ENCODE measurements at regions not wholly inside any gene's neighbourhood (a gene's known extent, or its start where the extent isn't known, plus 50 kb on each side); places are given as distances from the start of the nearest gene placed in this dataset.
"Not testable (repeated sequence)": the region's sequence is repeated elsewhere in the genome, so short reads cannot be mapped to it uniquely, and the experiment has no call there.

GRCh38 chr2:82752396-82752795, 1706.7 kb downstream of the SUCLG1 start:
- in situ Hi-C loops (cut with MboI; ENCODE audit: low pct_unique_long_range_greater_than_20kb, low sequenced_read_pairs, unreplicated experiment) = no loop called here
- no peak for DNase-seq (ENCODE audit: low spot score)
- no peak for TF ChIP-seq CTCF (IDR thresholded peaks at IDR 0.05; ENCODE audit: extremely low read depth, insufficient read depth, missing control alignments)

GRCh38 chr2:82748653-82749052, 1710.4 kb downstream of the SUCLG1 start:
- no peak for DNase-seq (ENCODE audit: low spot score)
- in situ Hi-C loops (cut with MboI; ENCODE audit: low pct_unique_long_range_greater_than_20kb, low sequenced_read_pairs, unreplicated experiment) = no loop called here
- TF ChIP-seq CTCF (IDR thresholded peaks at IDR 0.05; ENCODE audit: extremely low read depth, insufficient read depth, missing control alignments) = no peak

- in situ Hi-C loops (cut with MboI; ENCODE audit: low pct_unique_long_range_greater_than_20kb, low sequenced_read_pairs, unreplicated experiment) = no loop called here
- no peak for DNase-seq (ENCODE audit: low spot score)
- no peak for TF ChIP-seq CTCF (IDR thresholded peaks at IDR 0.05; ENCODE audit: extremely low read depth, insufficient read depth, missing control alignments)
These were observed 1718.6 kb downstream of the SUCLG1 start for GRCh38 chr2:82740527-82740926.

GRCh38 chr2:82737965-82738364, 1721.1 kb downstream of the SUCLG1 start:
- DNase-seq (ENCODE audit: low spot score); in situ Hi-C loops (cut with MboI; ENCODE audit: low pct_unique_long_range_greater_than_20kb, low sequenced_read_pairs, unreplicated experiment): not testable (repeated sequence)

GRCh38 chr2:82735336-82735735, 1723.7 kb downstream of the SUCLG1 start:
- no peak for TF ChIP-seq CTCF (IDR thresholded peaks at IDR 0.05; ENCODE audit: extremely low read depth, insufficient read depth, missing control alignments)
- DNase-seq (ENCODE audit: low spot score) = no peak
- in situ Hi-C loops (cut with MboI; ENCODE audit: low pct_unique_long_range_greater_than_20kb, low sequenced_read_pairs, unreplicated experiment) = no loop called here

- DNase-seq (ENCODE audit: low spot score) = no peak
- TF ChIP-seq CTCF (IDR thresholded peaks at IDR 0.05; ENCODE audit: extremely low read depth, insufficient read depth, missing control alignments) = no peak
- in situ Hi-C loops (cut with MboI; ENCODE audit: low pct_unique_long_range_greater_than_20kb, low sequenced_read_pairs, unreplicated experiment) = no loop called here
These were observed 1727.3 kb downstream of the SUCLG1 start for GRCh38 chr2:82731824-82732223.

GRCh38 chr2:82730811-82731210, 1728.3 kb downstream of the SUCLG1 start:
- in situ Hi-C loops (cut with MboI; ENCODE audit: low pct_unique_long_range_greater_than_20kb, low sequenced_read_pairs, unreplicated experiment) = no loop called here
- no peak for DNase-seq (ENCODE audit: low spot score)
- TF ChIP-seq CTCF (IDR thresholded peaks at IDR 0.05; ENCODE audit: extremely low read depth, insufficient read depth, missing control alignments) = no peak

Measured in GM13977 (cell line).